ACHN (cell line): ENCODE measurements at regions not wholly inside any gene's neighbourhood (a gene's known extent, or its start where the extent isn't known, plus 50 kb on each side); places are given as distances from the start of the nearest gene placed in this dataset.

Source experiments
- DNase-seq: peaks from one replicate; pipeline ENCODE4 v3.0.0-alpha.2; 2015
- in situ Hi-C: cut with HindIII; loops from 2 replicates; pipeline ENCODE4 v1.10.0; 2017; ENCODE audit warnings: low sequenced_read_pairs, low pct_ligation_motif_present, low pct_unique_long_range_greater_than_20kb

- in situ Hi-C loops: no loop called here
Observed at GRCh38 chr17:12352127-12352526, 313.6 kb upstream of the MYOCD start.

GRCh38 chr17:12357600-12357999 is 308.1 kb upstream of the MYOCD start:
- in situ Hi-C loops: no loop called here
- no peak for DNase-seq

More at GRCh38 chr17:12352127-12352526, 313.6 kb upstream of the MYOCD start:
- DNase-seq: no peak

GRCh38 chr17:12358477-12358876 is 307.2 kb upstream of the MYOCD start:
- no peak for DNase-seq
- in situ Hi-C loops: no loop called here

- no peak for DNase-seq
- in situ Hi-C loops: no loop called here
Observed at GRCh38 chr17:12362853-12363455, 302.7 kb upstream of the MYOCD start.

GRCh38 chr17:12365805-12366204 is 299.9 kb upstream of the MYOCD start:
- in situ Hi-C loops: no loop called here
- no peak for DNase-seq

- no peak for DNase-seq
- in situ Hi-C loops: no loop called here
Observed at GRCh38 chr17:12369065-12369464, 296.6 kb upstream of the MYOCD start.

- DNase-seq: no peak
- in situ Hi-C loops: no loop called here
Observed at GRCh38 chr17:12376276-12376675, 289.4 kb upstream of the MYOCD start.

GRCh38 chr17:12386225-12386624 is 279.5 kb upstream of the MYOCD start:
- DNase-seq: no peak
- in situ Hi-C loops: no loop called here

GRCh38 chr17:12388226-12388625 is 277.5 kb upstream of the MYOCD start:
- in situ Hi-C loops: no loop called here
- no peak for DNase-seq

- DNase-seq: no peak
- in situ Hi-C loops: no loop called here
Observed at GRCh38 chr17:12389421-12389820, 276.3 kb upstream of the MYOCD start.

- DNase-seq: no peak
- in situ Hi-C loops: no loop called here
Observed at GRCh38 chr17:12390631-12391030, 275.1 kb upstream of the MYOCD start.

- no peak for DNase-seq
- in situ Hi-C loops: no loop called here
Observed at GRCh38 chr17:12391468-12391867, 274.2 kb upstream of the MYOCD start.

GRCh38 chr17:12395733-12396354 is 269.8 kb upstream of the MYOCD start:
- in situ Hi-C loops: no loop called here

GRCh38 chr17:12398441-12399051 is 267.1 kb upstream of the MYOCD start:
- in situ Hi-C loops: no loop called here
- DNase-seq: no peak

More at GRCh38 chr17:12395733-12396354, 269.8 kb upstream of the MYOCD start:
- peak; percentile 34 for DNase-seq

GRCh38 chr17:12402963-12403622 is 262.6 kb upstream of the MYOCD start:
- no peak for DNase-seq

GRCh38 chr17:12403881-12404398 is 261.8 kb upstream of the MYOCD start:
- in situ Hi-C loops: no loop called here
- no peak for DNase-seq

More at GRCh38 chr17:12402963-12403622, 262.6 kb upstream of the MYOCD start:
- in situ Hi-C loops: no loop called here

GRCh38 chr17:12406623-12407215 is 259.0 kb upstream of the MYOCD start:
- DNase-seq: no peak

GRCh38 chr17:12407495-12408252 is 258.0 kb upstream of the MYOCD start:
- DNase-seq: no peak
- in situ Hi-C loops: no loop called here

More at GRCh38 chr17:12406623-12407215, 259.0 kb upstream of the MYOCD start:
- in situ Hi-C loops: no loop called here
